Astrocyte of the cerebellum (primary cell): ENCODE measurements at regions not wholly inside any gene's neighbourhood (a gene's known extent, or its start where the extent isn't known, plus 50 kb on each side); places are given as distances from the start of the nearest gene placed in this dataset.

Experiments used
- DNase-seq: peaks from one replicate; pipeline ENCODE4 v3.0.0-alpha.2; 2011; ENCODE audit warnings: low read depth
- H3K4me3 ChIP-seq: 2 replicates; pipeline ENCODE4 v1.5.1; 2011; ENCODE audit warnings: mild to moderate bottlenecking, low read depth, low read length, moderate library complexity
- CTCF ChIP-seq: IDR thresholded peaks from 2 replicates; pipeline ENCODE4 v1.5.1; 2012; ENCODE audit warnings: low read length, low read depth, moderate library complexity, mild to moderate bottlenecking; ENCODE audit errors: missing control alignments
- in situ Hi-C: cut with HindIII; loops from 2 replicates; pipeline ENCODE4 v1.10.0; 2017; ENCODE audit warnings: low sequenced_read_pairs

GRCh38 chr12:86659985-86660384 lies 403.8 kb upstream of the MGAT4C start:
- in situ Hi-C loops: no loop called here
- TF ChIP-seq CTCF: no peak
- H3K4me3 ChIP-seq: no peak overlapping the region
- no peak for DNase-seq

- in situ Hi-C loops: no loop called here
- no peak overlapping the region for H3K4me3 ChIP-seq
- no peak for TF ChIP-seq CTCF
- no peak for DNase-seq
Measured at GRCh38 chr12:86658303-86658702, 402.1 kb upstream of the MGAT4C start.

GRCh38 chr12:86647800-86648199 lies 391.6 kb upstream of the MGAT4C start:
- H3K4me3 ChIP-seq: no peak overlapping the region
- no peak for DNase-seq
- in situ Hi-C loops: no loop called here
- no peak for TF ChIP-seq CTCF

- H3K4me3 ChIP-seq: no peak overlapping the region
- in situ Hi-C loops: no loop called here
- no peak for TF ChIP-seq CTCF
- no peak for DNase-seq
Measured at GRCh38 chr12:86634456-86635410, 378.5 kb upstream of the MGAT4C start.

GRCh38 chr12:86627001-86627400 lies 370.8 kb upstream of the MGAT4C start:
- no peak for TF ChIP-seq CTCF
- H3K4me3 ChIP-seq: no peak overlapping the region
- in situ Hi-C loops: no loop called here
- DNase-seq: no peak

- no peak for DNase-seq
- H3K4me3 ChIP-seq: no peak overlapping the region
- in situ Hi-C loops: no loop called here
- TF ChIP-seq CTCF: no peak
Measured at GRCh38 chr12:86623267-86623666, 367.1 kb upstream of the MGAT4C start.
